Ovary (tissue), 7 donors: ENCODE measurements at regions not wholly inside any gene's neighbourhood (a gene's known extent, or its start where the extent isn't known, plus 50 kb on each side); places are given as distances from the start of the nearest gene placed in this dataset.

Experiments used
- DNase-seq, 5 donors: peaks; one replicate each; pipeline ENCODE4 v3.0.0-alpha.2; 2019 to 2020
- H3K27ac ChIP-seq, 2 donors: fragments of 200-600 bp; one replicate each; pipeline versions ENCODE4 v1.5.1 to v1.8.0; 2019 to 2022
- H3K27me3 ChIP-seq: fragments of 200-600 bp; one replicate; pipeline ENCODE4 v1.8.0; 2022
- H3K36me3 ChIP-seq: fragments of 200-600 bp; sonication (generic); one replicate; pipeline ENCODE4 v1.5.1; 2019
- H3K4me1 ChIP-seq: one replicate; pipeline ENCODE4 v1.8.1; 2013; ENCODE audit warnings: mild to moderate bottlenecking, moderate library complexity; ENCODE audit not compliant: insufficient read depth
- H3K4me3 ChIP-seq: fragments of 200-600 bp; sonication (generic); one replicate; pipeline ENCODE4 v1.5.1; 2017
- H3K9me3 ChIP-seq, 2 donors: fragments of 200-600 bp in 1 of 2; sonication (generic) in 1 of 2; one replicate each; pipeline versions ENCODE4 v1.5.1 to v1.8.1; 2013 to 2019; ENCODE audit warnings: mild to moderate bottlenecking in 1 of 2, moderate library complexity in 1 of 2
- EP300 ChIP-seq: sonication (generic); formaldehyde crosslinking; IDR thresholded peaks from one replicate; pipeline ENCODE4 v1.6.1; 2017; ENCODE audit warnings: antibody characterized with exemption
- POLR2A ChIP-seq: fragments of 450-650 bp; IDR thresholded peaks from one replicate; pipeline ENCODE4 v1.6.1; 2017; ENCODE audit warnings: antibody characterized with exemption, mild to moderate bottlenecking, moderate library complexity
- WGBS, 3 donors: extraction: QIAGEN DNeasy Blood & Tissue Kit in 1 of 3; methylation state at CpG; one replicate each; pipeline versions ENCODE4 v1.1.5 to v1.1.7; 2013 to 2017; 5-methylcytosine and 5-hydroxymethylcytosine counted together
- intact Hi-C, 4 donors: fragments of 100-400 bp; cut with DNase I; formaldehyde crosslinking; loops; one replicate each; pipeline versions ENCODE4 v1.11.0 to v1.15.1; 2022 to 2023
- TF ChIP-seq, protein P1 (sequence below), 3 donors: fragments of 450-650 bp in 2 of 3; fragments of 200-600 bp in 1 of 3; IDR thresholded peaks; one replicate each; pipeline versions ENCODE4 v1.5.1 to v1.8.0; 2016 to 2022; ENCODE audit warnings: antibody characterized with exemption in 3 of 3, mild to moderate bottlenecking in 1 of 3
- donor health status: DM: no; HTN: no; CAD: no; lungs with moderate emphysema.
- donor health status: DM: no; HTN: no; CAD: no.
- donor health status: Bipolar disorder and iron deficiency.
- donor health status: DM: no; HTN: no; CAD: no.
- donor health status: DM: yes; HTN: yes; CAD: no.

DNA sequence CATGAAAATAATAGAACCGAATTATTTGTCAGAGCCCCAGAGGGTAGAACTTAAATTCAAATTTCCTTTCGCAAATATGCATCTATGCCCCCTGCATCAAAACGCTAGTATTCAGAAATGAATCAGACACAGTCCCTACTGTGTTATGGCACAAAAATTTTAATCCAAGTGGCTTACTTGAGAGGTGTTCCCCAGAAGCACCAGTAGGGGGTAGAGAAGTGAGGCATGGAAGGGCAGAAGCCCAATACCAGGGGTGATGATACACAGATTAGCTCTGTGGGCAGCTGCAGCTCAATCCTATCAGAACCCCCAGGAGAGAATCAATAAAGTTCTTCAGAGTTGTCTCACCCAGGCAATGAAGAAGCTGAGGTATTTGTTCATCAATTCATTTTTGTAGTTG is 342.2 kb downstream of the OMA1 start:
- WGBS, 3 donors, result 80 to 87% (median 85%) methylated on average over 3 of the region's 3 CpGs
- Histone ChIP-seq H3K9me3 (no peaks in the 10 kb centered on the region), H3K36me3 (no peaks in the 10 kb centered on the region), H3K4me3 (no peak overlapping the region), H3K4me1 (no peaks in the 10 kb centered on the region), H3K27me3 (no peaks in the 10 kb centered on the region), H3K27ac (no peak overlapping the region)
- TF ChIP-seq, protein P1, sequence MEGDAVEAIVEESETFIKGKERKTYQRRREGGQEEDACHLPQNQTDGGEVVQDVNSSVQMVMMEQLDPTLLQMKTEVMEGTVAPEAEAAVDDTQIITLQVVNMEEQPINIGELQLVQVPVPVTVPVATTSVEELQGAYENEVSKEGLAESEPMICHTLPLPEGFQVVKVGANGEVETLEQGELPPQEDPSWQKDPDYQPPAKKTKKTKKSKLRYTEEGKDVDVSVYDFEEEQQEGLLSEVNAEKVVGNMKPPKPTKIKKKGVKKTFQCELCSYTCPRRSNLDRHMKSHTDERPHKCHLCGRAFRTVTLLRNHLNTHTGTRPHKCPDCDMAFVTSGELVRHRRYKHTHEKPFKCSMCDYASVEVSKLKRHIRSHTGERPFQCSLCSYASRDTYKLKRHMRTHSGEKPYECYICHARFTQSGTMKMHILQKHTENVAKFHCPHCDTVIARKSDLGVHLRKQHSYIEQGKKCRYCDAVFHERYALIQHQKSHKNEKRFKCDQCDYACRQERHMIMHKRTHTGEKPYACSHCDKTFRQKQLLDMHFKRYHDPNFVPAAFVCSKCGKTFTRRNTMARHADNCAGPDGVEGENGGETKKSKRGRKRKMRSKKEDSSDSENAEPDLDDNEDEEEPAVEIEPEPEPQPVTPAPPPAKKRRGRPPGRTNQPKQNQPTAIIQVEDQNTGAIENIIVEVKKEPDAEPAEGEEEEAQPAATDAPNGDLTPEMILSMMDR (IDR thresholded peaks at IDR 0.05), result no peak
- no peak for TF ChIP-seq POLR2A
- TF ChIP-seq EP300, result no peak
- intact Hi-C loops, result no loop called here
- DNase-seq, result no peak

DNA sequence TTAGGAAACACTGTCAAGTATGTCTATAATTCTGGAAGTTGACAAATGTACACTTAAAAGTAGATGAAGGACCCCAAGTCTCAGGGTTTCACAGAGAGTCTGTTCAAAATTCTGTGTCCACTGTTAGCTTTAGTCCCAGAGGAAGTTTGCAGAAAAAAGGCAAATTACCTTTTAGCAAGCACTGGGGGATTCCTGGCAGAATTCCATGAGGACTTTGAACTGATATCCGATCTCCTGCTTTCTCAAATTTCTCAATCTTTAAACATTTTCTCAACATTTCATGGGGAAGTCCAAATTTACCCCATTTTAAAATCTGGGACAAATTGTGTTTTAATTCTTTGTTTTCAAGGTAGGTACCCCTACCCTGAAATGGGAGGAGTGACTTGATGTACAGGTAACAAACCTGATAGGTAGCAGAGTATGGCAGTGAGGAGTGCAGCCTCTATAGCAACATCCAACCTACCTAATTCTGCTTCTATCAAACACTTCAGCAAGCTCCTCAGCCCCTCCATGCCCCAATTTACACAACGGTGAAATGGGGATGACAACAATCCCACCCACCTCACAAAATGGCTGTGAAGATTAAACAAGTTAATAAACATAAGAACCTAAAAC is 344.9 kb downstream of the OMA1 start:
- WGBS, 3 donors, result 77 to 81% (median 77%) methylated on average over 2 of the region's 2 CpGs
- DNase-seq, result no peak
- Histone ChIP-seq H3K4me3 (no peak overlapping the region), H3K36me3 (no peaks in the 10 kb centered on the region), H3K9me3 (no peaks in the 10 kb centered on the region), H3K4me1 (no peaks in the 10 kb centered on the region), H3K27me3 (no peaks in the 10 kb centered on the region), H3K27ac (no peak overlapping the region)
- TF ChIP-seq, protein P1 (IDR thresholded peaks at IDR 0.05), result no peak
- TF ChIP-seq EP300 (no peak), POLR2A (no peak)
- intact Hi-C loops, result no loop called here

DNA sequence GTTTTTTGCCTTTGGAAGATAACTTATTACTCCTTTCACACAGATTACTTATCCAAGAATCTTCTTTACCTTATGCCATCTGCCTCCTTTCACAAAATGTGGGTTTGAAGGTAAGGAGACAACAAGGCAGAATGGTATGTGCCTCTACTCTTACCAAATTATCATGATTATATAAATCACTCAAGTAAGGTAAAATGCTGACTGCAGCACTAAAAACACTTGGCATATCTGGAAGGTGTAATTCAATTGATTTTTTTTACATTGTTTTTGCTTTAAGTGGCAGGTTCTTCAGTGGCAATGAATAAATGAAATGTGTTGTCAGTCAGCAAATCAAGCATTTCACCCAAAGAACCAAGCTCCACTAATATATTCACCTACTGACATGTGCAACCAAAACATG is 346.1 kb downstream of the OMA1 start:
- intact Hi-C loops, result no loop called here
- TF ChIP-seq, protein P1 (IDR thresholded peaks at IDR 0.05), result no peak
- no peak for TF ChIP-seq EP300
- no peak for TF ChIP-seq POLR2A
- no peak for DNase-seq

DNA sequence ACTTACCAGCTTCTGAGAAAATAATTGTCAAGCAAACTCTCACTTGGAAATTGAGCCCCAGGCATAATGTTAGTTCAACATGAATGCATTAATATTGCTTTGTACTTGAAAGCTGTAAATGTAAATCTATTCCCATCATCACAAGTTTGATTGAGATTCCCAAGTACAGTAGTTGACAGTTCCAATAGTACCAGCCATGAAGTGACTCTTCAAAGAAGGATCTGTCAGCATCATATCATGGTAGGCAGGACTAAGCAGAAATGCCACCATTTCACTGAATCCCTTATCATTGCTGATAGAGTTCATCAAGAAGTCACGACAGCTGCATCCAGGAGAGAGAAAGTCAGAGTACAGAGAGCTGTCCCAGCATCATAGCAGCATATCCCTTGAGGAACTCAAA is 348.7 kb downstream of the OMA1 start:
- WGBS, 3 donors, result 83 to 94% (median 86%) methylated on average over 1 of the region's 1 CpG
- TF ChIP-seq, protein P1 (IDR thresholded peaks at IDR 0.05), result no peak
- no peak for TF ChIP-seq EP300
- no peak for TF ChIP-seq POLR2A
- no peaks in the 10 kb centered on the region for H3K36me3 ChIP-seq

More for the DNA sequence above, 346.1 kb downstream of the OMA1 start:
- H3K27ac ChIP-seq, result no peak overlapping the region
- H3K27me3 ChIP-seq, result no peaks in the 10 kb centered on the region
- H3K36me3 ChIP-seq, result no peaks in the 10 kb centered on the region
- H3K4me1 ChIP-seq, result no peaks in the 10 kb centered on the region
- H3K9me3 ChIP-seq, result no peaks in the 10 kb centered on the region
- no peak overlapping the region for H3K4me3 ChIP-seq

More for the DNA sequence above, 348.7 kb downstream of the OMA1 start:
- intact Hi-C loops, result no loop called here
- H3K27me3 ChIP-seq, result no peaks in the 10 kb centered on the region
- H3K27ac ChIP-seq, result no peak overlapping the region
- H3K4me3 ChIP-seq, result no peak overlapping the region
- no peak for DNase-seq
- H3K4me1 ChIP-seq, result no peaks in the 10 kb centered on the region
- no peaks in the 10 kb centered on the region for H3K9me3 ChIP-seq
